CD4-positive, alpha-beta T cell (primary cell): ENCODE measurements at regions not wholly inside any gene's neighbourhood (a gene's known extent, or its start where the extent isn't known, plus 50 kb on each side); places are given as distances from the start of the nearest gene placed in this dataset.

Source experiments
- ATAC-seq: fragments of 200-7000 bp; cut with Tn5 transposase; one replicate; pipeline ENCODE4 v1.10.0; 2022; ENCODE audit warnings: mild to moderate bottlenecking; ENCODE audit not compliant: poor library complexity
- CTCF ChIA-PET: fragments of 350-600 bp; sonication (Branson Sonifier 250); formaldehyde crosslinking; loops from one replicate; lab custom pipeline; 2021; ENCODE audit warnings: antibody characterized with exemption, inconsistent platforms; lab: Charles Lee
- POLR2A ChIA-PET: fragments of 350-600 bp; sonication (Branson Sonifier 250); formaldehyde crosslinking; loops from one replicate; lab custom pipeline; 2021; ENCODE audit warnings: antibody characterized with exemption, inconsistent platforms; lab: Charles Lee
- DNase-seq, 14 experiments: peaks; one replicate each; pipeline ENCODE4 v3.0.0-alpha.2; 2013 to 2020; ENCODE audit warnings: mixed read lengths in 2 of 14
- H3K27ac ChIP-seq, 2 donors: one replicate each; pipeline versions ENCODE4 v1.5.1 to v1.7.0; 2013; ENCODE audit warnings: low read length in 2 of 2, low read depth in 1 of 2, mild to moderate bottlenecking in 1 of 2
- H3K27me3 ChIP-seq, 2 experiments: 1 replicate in 1 of 2; 2 replicates in 1 of 2; pipeline versions ENCODE4 v1.6.1 to v1.7.0; 2013; ENCODE audit warnings: low read length in 2 of 2, control low read depth in 1 of 2, mild to moderate bottlenecking in 1 of 2, moderate library complexity in 1 of 2; ENCODE audit not compliant: insufficient read depth in 2 of 2, control insufficient read depth in 1 of 2
- H3K36me3 ChIP-seq: one replicate; pipeline ENCODE4 v1.6.1; 2013; ENCODE audit warnings: low read length, control low read depth; ENCODE audit not compliant: insufficient read depth
- H3K4me1 ChIP-seq: one replicate; pipeline ENCODE4 v1.6.1; 2013; ENCODE audit warnings: low read length, control low read depth; ENCODE audit not compliant: insufficient read depth
- H3K4me3 ChIP-seq: one replicate; pipeline ENCODE4 v1.5.1; 2013; ENCODE audit warnings: mild to moderate bottlenecking, low read length, moderate library complexity
- H3K9me3 ChIP-seq, 2 experiments: 1 replicate in 1 of 2; 2 replicates in 1 of 2; pipeline versions ENCODE4 v1.6.1 to v1.7.0; 2013; ENCODE audit warnings: low read length in 2 of 2, mild to moderate bottlenecking in 2 of 2, control low read depth in 1 of 2, moderate library complexity in 1 of 2; ENCODE audit not compliant: control insufficient read depth in 1 of 2, insufficient read depth in 1 of 2
- H3K27ac Mint-ChIP-seq: one replicate; pipeline ENCODE4 v1.8.0; 2020; ENCODE audit warnings: mixed read lengths
- H3K27me3 Mint-ChIP-seq: one replicate; pipeline ENCODE4 v1.8.0; 2021; ENCODE audit warnings: mixed read lengths
- H3K36me3 Mint-ChIP-seq: one replicate; pipeline ENCODE4 v1.8.0; 2021; ENCODE audit warnings: low read depth, mixed read lengths
- H3K4me1 Mint-ChIP-seq: one replicate; pipeline ENCODE4 v1.8.0; 2021; ENCODE audit warnings: low read depth, mixed read lengths
- H3K4me3 Mint-ChIP-seq: one replicate; pipeline ENCODE4 v1.8.0; 2020; ENCODE audit warnings: mild to moderate bottlenecking, mixed read lengths
- H3K9me3 Mint-ChIP-seq: one replicate; pipeline ENCODE4 v1.8.0; 2020; ENCODE audit warnings: mixed read lengths
- intact Hi-C, 2 experiments: fragments of 100-400 bp; cut with DNase I in 1 of 2; cut with micrococcal nuclease in 1 of 2; formaldehyde crosslinking; loops; one replicate each; pipeline versions ENCODE4 v1.15.1 to v1.9.0; 2023 to 2025; cut with DNase I, micrococcal nuclease
- TF ChIP-seq, protein P1 (sequence below): fragments of 200-600 bp; IDR thresholded peaks from one replicate; pipeline ENCODE4 v1.8.0; 2022; ENCODE audit warnings: antibody characterized with exemption, mild to moderate bottlenecking

- ATAC-seq, result no peak
- H3K9me3 ChIP-seq, result peaks cover 0 to 5% of the 10 kb centered on the region in 2 experiments
- no peaks in the 10 kb centered on the region for H3K36me3 ChIP-seq
- TF ChIP-seq, protein P1, sequence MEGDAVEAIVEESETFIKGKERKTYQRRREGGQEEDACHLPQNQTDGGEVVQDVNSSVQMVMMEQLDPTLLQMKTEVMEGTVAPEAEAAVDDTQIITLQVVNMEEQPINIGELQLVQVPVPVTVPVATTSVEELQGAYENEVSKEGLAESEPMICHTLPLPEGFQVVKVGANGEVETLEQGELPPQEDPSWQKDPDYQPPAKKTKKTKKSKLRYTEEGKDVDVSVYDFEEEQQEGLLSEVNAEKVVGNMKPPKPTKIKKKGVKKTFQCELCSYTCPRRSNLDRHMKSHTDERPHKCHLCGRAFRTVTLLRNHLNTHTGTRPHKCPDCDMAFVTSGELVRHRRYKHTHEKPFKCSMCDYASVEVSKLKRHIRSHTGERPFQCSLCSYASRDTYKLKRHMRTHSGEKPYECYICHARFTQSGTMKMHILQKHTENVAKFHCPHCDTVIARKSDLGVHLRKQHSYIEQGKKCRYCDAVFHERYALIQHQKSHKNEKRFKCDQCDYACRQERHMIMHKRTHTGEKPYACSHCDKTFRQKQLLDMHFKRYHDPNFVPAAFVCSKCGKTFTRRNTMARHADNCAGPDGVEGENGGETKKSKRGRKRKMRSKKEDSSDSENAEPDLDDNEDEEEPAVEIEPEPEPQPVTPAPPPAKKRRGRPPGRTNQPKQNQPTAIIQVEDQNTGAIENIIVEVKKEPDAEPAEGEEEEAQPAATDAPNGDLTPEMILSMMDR, result no peak
- intact Hi-C loops, result no loop called here
- H3K27me3 ChIP-seq, result no peaks in the 10 kb centered on the region
- no peaks in the 10 kb centered on the region for H3K9me3 Mint-ChIP-seq
- no peak for DNase-seq
- ChIA-PET CTCF (no interaction called here), POLR2A (no interaction called here)
- H3K4me1 ChIP-seq, result no peaks in the 10 kb centered on the region
- peaks cover 10% of the 10 kb centered on the region for H3K27me3 Mint-ChIP-seq
- no peak overlapping the region for H3K4me3 ChIP-seq
- no peak overlapping the region for H3K27ac Mint-ChIP-seq
- no peak overlapping the region for H3K4me3 Mint-ChIP-seq
- H3K36me3 Mint-ChIP-seq, result no peaks in the 10 kb centered on the region
- no peak overlapping the region for H3K27ac ChIP-seq
- no peaks in the 10 kb centered on the region for H3K4me1 Mint-ChIP-seq
These were observed 68.1 kb upstream of the GGTA1 start for GRCh38 chr9:121567500-121568342.

GRCh38 chr9:121568343-121569265, 69.0 kb upstream of the GGTA1 start:
- TF ChIP-seq, protein P1, result no peak
- no peak overlapping the region for H3K27ac Mint-ChIP-seq

DNA sequence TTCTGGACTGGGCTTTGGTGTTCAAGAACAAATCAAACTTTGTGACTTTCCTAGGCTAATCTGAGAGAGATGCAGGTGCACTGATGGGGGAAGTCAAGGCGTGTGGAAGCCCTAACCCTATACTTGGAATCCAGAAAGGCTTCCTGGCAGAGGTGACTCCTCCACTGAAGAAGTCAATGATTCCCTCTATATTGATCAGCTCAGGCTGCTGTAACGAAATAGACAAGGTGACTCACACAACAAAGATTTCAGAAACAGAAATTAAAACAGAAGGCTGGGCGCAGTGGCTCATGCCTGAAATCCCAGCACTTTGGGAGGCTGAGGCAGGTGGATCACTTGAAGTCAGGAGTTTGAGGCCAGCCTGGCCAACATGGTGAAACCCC, 69.6 kb upstream of the GGTA1 start:
- TF ChIP-seq, protein P1, result no peak
- H3K9me3 ChIP-seq, result peaks cover 0 to 5% of the 10 kb centered on the region in 2 experiments
- CTCF ChIA-PET, result no interaction called here
- H3K27ac ChIP-seq, result no peak overlapping the region
- no peak overlapping the region for H3K4me3 ChIP-seq
- H3K36me3 Mint-ChIP-seq, result no peaks in the 10 kb centered on the region
- no peaks in the 10 kb centered on the region for H3K4me1 ChIP-seq
- DNase-seq (no peak), ATAC-seq (no peak)
- H3K27me3 Mint-ChIP-seq, result peaks cover 10% of the 10 kb centered on the region
- H3K27me3 ChIP-seq, result no peaks in the 10 kb centered on the region
- no peak overlapping the region for H3K4me3 Mint-ChIP-seq
- H3K9me3 Mint-ChIP-seq, result no peaks in the 10 kb centered on the region
- H3K27ac Mint-ChIP-seq, result no peak overlapping the region
- H3K4me1 Mint-ChIP-seq, result no peaks in the 10 kb centered on the region
- POLR2A ChIA-PET, result no interaction called here
- no peaks in the 10 kb centered on the region for H3K36me3 ChIP-seq
- intact Hi-C loops, result no loop called here

More at GRCh38 chr9:121568343-121569265, 69.0 kb upstream of the GGTA1 start:
- Histone ChIP-seq H3K4me1 (no peaks in the 10 kb centered on the region), H3K27me3 (no peaks in the 10 kb centered on the region), H3K9me3 (peaks cover 0 to 5% of the 10 kb centered on the region in 2 experiments), H3K36me3 (no peaks in the 10 kb centered on the region), H3K4me3 (no peak overlapping the region), H3K27ac (no peak overlapping the region)
- no peaks in the 10 kb centered on the region for H3K4me1 Mint-ChIP-seq
- H3K27me3 Mint-ChIP-seq, result peaks cover 10% of the 10 kb centered on the region
- H3K4me3 Mint-ChIP-seq, result no peak overlapping the region
- DNase-seq, result no peak
- H3K9me3 Mint-ChIP-seq, result no peaks in the 10 kb centered on the region
- ATAC-seq, result no peak
- POLR2A ChIA-PET, result no interaction called here
- CTCF ChIA-PET, result no interaction called here
- H3K36me3 Mint-ChIP-seq, result no peaks in the 10 kb centered on the region
- intact Hi-C loops, result no loop called here
